ENCODE measurements at regions not wholly inside any gene's neighbourhood (a gene's known extent, or its start where the extent isn't known, plus 50 kb on each side); places are given as distances from the start of the nearest gene placed in this dataset.

DNA sequence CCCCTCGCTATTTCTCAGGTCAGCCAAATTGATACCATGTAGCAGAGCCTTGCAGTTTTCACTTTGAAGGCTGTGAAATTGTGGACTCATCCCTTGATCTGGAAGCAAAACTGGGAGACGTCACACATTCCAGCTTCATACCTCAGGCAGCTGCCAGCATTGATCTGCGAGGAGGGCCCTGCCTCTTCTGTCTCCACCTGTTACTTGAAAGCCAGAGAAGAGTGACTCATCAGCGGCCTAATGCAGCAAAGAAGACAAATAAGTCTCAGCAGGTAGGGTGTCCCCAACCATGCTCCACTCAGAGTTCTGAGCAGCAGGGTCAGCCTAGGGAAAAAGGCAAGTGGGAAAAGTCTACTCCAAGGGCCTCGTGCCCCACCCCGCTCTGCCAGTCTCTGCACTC, 69.4 kb upstream of the BMP2 start:
- no peak for TF ChIP-seq EZH2 (IDR thresholded peaks at IDR 0.05; ENCODE audit: borderline replicate concordance, insufficient read depth, low read length, poor library complexity, severe bottlenecking)
- TF ChIP-seq, protein P1, sequence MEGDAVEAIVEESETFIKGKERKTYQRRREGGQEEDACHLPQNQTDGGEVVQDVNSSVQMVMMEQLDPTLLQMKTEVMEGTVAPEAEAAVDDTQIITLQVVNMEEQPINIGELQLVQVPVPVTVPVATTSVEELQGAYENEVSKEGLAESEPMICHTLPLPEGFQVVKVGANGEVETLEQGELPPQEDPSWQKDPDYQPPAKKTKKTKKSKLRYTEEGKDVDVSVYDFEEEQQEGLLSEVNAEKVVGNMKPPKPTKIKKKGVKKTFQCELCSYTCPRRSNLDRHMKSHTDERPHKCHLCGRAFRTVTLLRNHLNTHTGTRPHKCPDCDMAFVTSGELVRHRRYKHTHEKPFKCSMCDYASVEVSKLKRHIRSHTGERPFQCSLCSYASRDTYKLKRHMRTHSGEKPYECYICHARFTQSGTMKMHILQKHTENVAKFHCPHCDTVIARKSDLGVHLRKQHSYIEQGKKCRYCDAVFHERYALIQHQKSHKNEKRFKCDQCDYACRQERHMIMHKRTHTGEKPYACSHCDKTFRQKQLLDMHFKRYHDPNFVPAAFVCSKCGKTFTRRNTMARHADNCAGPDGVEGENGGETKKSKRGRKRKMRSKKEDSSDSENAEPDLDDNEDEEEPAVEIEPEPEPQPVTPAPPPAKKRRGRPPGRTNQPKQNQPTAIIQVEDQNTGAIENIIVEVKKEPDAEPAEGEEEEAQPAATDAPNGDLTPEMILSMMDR (IDR thresholded peaks at IDR 0.05; ENCODE audit: poor library complexity, severe bottlenecking) = no peak
- TF ChIP-seq, protein P2, sequence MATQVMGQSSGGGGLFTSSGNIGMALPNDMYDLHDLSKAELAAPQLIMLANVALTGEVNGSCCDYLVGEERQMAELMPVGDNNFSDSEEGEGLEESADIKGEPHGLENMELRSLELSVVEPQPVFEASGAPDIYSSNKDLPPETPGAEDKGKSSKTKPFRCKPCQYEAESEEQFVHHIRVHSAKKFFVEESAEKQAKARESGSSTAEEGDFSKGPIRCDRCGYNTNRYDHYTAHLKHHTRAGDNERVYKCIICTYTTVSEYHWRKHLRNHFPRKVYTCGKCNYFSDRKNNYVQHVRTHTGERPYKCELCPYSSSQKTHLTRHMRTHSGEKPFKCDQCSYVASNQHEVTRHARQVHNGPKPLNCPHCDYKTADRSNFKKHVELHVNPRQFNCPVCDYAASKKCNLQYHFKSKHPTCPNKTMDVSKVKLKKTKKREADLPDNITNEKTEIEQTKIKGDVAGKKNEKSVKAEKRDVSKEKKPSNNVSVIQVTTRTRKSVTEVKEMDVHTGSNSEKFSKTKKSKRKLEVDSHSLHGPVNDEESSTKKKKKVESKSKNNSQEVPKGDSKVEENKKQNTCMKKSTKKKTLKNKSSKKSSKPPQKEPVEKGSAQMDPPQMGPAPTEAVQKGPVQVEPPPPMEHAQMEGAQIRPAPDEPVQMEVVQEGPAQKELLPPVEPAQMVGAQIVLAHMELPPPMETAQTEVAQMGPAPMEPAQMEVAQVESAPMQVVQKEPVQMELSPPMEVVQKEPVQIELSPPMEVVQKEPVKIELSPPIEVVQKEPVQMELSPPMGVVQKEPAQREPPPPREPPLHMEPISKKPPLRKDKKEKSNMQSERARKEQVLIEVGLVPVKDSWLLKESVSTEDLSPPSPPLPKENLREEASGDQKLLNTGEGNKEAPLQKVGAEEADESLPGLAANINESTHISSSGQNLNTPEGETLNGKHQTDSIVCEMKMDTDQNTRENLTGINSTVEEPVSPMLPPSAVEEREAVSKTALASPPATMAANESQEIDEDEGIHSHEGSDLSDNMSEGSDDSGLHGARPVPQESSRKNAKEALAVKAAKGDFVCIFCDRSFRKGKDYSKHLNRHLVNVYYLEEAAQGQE (IDR thresholded peaks at IDR 0.05; ENCODE audit: borderline replicate concordance) = no peak
- TF ChIP-seq RAD21 (conservative IDR thresholded peaks at IDR 0.05) = no peak
- no peak for TF ChIP-seq TAF1 (IDR thresholded peaks at IDR 0.05; ENCODE audit: low read depth)
- no peak for TF ChIP-seq MXI1 (conservative IDR thresholded peaks at IDR 0.05; ENCODE audit: poor library complexity, severe bottlenecking)
- TF ChIP-seq POLR2AphosphoS5 (IDR thresholded peaks at IDR 0.05) = no peak
